Activated naive CD4-positive, alpha-beta T cell (primary cell): ENCODE measurements at regions not wholly inside any gene's neighbourhood (a gene's known extent, or its start where the extent isn't known, plus 50 kb on each side); places are given as distances from the start of the nearest gene placed in this dataset.
"Not testable (repeated sequence)": the region's sequence is repeated elsewhere in the genome, so short reads cannot be mapped to it uniquely, and the experiment has no call there.

Experiments
- DNase-seq, 4 experiments: peaks; one replicate each; lab custom pipeline; 2025; lab: John Stamatoyannopoulos, UW

GRCh38 chr1:112818990-112819689 is 104.0 kb upstream of the PPM1J start:
- no peak for DNase-seq

DNA sequence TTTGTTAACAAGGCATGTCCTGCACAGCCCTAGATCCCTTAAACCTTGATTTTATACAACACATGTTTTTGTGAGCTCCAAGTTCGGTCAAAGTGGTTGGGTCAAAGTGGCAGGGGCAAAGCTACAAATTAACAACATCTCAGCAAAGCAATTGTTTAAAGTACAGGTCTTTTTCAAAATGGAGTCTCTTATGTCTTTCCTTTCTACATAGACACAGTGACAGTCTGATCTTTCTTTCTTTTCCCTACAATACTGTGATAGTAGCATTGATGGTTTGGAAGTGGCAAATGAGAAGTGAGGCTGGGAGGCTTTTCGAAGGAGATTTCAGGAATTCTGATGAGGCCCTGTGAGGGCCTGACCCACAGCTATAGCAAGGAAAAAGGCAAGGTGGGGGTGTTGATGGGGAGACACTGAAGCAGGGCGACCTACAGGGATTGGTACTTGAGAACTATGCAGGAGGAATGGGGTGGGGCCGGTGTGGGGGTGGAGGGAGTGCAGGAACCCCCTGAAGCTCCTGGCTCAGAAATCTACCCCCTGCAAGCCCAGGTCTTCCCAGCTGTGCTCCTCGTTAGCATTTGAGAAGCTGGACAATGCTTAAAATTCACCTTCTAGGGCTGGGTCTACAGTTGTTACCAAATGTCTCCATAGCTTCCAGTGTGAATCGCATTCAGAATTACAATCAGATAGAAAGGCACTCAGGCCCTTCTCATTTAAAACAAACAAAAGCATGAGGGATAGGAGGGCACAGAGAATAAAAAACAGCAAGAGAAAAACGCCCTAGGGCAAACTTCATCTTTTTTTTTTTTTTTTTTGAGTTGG is 102.6 kb upstream of the PPM1J start:
- DNase-seq: no peak

DNA sequence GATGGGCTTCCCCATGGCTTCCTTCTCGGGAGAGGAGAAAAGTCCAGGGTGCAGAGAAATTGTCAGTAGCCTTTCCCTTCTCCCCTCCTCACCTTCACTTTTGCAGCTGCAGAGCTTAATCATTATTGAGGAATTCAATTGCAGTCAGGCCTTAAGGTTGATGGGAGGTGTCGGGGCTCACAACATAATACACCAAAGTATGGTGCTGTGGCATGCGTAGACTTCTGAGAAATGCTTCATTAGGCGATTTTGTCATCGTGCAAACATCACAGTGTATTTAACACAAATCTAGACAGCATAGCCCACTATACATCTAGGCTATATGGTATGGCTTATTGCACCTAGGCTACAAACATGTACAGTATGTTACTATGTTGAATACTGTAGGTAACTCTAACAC is 100.2 kb upstream of the PPM1J start:
- no peak for DNase-seq

DNA sequence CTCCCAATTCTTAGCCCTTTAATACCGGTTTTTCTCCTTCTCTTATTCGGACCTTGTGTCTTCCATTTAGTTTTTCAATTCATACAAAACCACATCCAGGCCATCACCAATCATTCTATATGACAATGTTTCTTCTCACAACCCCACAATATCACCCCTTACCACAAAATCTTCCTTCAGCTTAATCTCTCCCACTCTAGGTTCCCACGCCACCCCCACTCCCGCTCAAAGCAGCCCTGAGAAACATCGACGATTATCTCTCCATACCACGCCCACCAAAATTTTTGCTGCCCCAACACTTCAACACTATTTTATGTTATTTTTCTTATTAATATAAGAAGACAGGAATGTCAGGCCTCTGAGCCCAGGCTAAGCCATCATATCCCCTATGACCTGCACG is 99.5 kb upstream of the PPM1J start:
- not testable (repeated sequence) for DNase-seq

GRCh38 chr1:112808861-112809684 is 93.9 kb upstream of the PPM1J start:
- DNase-seq: peak; percentile 17 to 42 (median 39)

DNA sequence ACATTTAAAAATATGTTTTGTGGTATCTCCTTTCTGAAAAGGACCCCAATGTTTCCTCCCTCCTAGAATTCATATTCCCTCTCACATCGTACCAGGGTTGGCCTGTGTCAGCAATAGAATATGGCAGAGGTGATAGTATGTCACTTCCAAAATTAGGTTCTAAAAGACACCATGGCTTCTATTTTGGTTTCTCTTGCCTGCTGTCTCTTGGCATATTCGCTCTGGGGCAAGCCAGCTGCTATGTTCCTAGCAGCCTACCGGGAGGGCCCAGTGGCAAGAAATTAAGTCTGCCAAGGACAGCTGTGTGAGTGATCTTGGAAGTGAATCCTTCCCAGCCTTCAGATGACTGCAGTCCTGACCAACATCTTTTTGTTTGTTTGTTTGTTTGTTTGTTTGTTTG is 92.9 kb upstream of the PPM1J start:
- DNase-seq: no peak

GRCh38 chr1:112807117-112807516 is 92.0 kb upstream of the PPM1J start:
- no peak for DNase-seq

DNA sequence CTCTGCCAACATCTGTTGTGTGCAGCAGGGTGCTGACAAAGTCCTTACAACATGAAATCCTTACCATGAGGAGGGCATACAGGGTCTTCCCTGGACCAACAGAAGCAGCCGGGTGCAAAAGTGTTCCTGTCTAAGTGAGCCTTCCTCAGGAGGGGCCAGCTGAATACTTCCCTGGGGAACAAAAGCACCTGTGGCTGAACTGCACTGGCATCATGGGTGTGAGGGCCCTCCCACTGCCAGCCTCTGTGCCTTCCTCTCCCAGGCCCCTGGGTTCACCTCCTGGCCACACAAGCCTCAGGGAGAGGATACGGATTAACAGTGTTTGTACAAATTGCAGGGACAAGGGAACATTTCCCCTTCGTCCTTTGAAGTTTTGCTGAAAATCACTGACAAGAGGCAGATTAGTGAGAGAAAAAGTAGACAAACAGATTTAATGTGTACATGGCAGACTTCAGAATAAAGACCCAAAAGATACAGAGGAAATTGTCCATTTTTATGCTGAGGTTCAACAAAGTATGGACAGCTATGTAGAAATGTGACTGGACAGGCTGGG is 91.0 kb upstream of the PPM1J start:
- DNase-seq: no peak

DNA sequence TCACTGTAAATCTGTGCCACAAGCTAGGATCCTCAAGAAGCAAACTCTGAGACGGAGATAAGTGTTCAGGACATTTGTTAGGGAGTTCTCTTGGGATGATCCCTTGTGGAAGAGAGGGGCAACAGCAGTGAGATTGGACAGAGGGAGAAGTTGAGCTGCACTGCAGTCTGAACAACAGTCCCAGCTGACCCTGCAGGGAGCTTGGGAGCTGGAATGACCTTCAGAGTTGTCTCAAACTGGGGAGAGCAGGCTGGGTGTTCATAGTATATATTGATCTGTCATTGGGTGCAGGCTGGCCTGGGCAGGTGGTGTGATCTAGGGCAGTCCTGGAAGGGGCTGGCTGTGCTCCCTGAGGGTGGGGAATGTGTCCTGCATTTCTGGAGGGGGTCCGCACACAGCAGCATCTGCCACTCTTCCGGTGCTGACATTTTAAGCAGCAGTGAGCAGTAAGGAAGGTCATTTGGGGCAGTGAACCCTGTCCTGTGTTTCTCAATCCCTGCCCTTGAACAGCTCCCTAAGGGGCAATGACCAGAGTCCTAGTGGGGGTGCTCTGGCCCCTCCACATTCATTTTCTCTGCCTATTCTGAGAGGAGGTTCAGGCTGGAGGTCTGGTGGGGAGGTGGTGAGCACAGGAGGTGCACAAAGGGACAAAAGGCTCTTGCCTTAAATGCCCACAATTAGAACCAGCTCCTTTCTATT is 90.2 kb upstream of the PPM1J start:
- no peak for DNase-seq

GRCh38 chr1:112803906-112804762 is 89.0 kb upstream of the PPM1J start:
- DNase-seq: peak in 2 of 4 experiments; percentile 7 to 29

GRCh38 chr1:112800289-112800688 is 85.2 kb upstream of the PPM1J start:
- DNase-seq: no peak

- DNase-seq: no peak
These were observed 83.2 kb upstream of the PPM1J start for GRCh38 chr1:112798292-112798691.

- DNase-seq: no peak
These were observed 82.1 kb upstream of the PPM1J start for GRCh38 chr1:112797224-112797623.

DNA sequence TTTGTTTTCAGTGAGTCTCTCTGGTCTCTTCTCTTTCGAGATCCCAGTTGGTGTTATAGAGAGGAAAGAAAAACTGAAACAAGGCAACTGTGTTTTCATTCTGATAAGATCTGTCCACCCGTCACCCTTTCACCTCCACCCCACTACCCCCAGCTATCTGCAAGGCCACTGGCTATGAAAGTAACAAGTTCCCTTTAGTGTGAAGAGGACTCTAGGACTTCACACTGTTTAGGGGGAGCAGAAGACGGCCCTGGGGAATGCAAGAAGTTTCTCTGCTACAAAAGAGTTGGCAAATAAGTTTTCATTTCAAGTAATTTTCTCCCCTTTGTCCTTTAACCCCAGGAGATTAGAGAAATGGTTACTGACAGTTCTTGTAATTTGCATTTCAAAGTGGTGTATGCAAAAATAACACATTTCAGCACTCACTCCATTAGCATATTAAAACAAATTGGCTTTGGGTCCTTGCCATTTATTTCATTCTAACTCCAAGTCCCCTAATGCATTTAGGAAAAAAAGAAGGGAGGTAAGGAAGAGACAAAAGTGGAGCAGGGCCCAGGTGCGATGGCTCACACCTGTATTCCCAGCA is 79.6 kb upstream of the PPM1J start:
- no peak for DNase-seq

GRCh38 chr1:112793631-112794565 is 78.8 kb upstream of the PPM1J start:
- no peak for DNase-seq

DNA sequence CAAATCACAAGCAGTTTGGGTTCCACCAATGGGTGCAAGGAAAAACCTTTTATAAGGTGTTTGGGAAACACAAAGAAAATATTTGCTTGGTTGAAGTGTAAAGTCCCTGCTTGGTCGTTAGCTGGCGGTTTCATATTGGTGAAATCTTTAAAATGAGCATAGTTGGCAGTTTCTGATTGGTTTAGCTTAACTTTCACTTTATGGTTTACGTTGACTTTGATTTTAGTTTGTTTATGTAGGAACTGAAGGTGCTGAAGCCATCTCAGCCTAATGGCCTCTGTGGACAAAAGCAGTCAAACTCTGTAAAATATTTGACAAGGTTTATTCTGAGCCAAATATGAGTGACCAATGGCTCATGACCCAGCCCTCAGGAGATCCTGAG is 76.6 kb upstream of the PPM1J start:
- DNase-seq: no peak

DNA sequence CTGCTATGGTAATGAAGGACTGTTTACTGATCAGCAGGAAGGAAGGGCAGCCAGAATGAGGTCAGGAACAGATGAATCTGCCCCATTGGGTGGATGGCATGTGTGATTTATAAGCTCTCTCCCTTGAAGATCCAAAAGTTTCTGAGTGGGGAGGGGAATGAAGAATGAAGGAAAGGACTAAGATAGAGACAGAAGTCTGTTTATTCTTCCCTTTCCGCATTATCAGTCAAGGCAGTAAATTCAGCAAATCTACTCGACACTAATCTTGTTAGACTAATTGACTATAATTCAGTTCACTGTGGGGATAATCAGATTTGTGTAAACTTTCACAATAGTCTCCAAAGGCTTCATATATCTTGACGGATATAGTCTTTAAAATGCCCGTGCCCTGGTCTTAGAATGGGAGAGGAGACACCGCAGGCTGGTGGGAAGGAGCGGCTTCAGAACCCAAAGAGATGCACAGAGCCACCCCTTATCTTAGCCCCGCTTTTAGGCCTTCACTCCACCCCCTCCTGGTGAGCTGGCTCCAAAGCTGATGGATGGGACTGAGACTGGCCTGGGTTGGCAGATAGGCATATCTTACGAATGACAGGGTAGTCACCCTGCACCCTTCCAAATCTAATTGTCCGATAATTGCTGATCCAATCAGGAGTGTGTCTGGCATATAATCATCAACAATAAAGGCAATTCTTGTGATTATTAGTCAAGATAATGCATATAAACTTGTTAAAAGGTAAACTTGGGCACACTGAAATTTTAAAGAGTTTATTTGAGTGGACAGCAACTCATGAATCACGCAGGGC is 76.0 kb upstream of the PPM1J start:
- no peak for DNase-seq

- DNase-seq: no peak
These were observed 73.4 kb upstream of the PPM1J start for GRCh38 chr1:112788561-112788960.
